Progenitor cell of endocrine pancreas (in vitro differentiated cells): ENCODE measurements at regions not wholly inside any gene's neighbourhood (a gene's known extent, or its start where the extent isn't known, plus 50 kb on each side); places are given as distances from the start of the nearest gene placed in this dataset.

Experiments
- DNase-seq: peaks from one replicate; pipeline ENCODE4 v3.0.0; 2021; ENCODE audit warnings: low spot score; ENCODE audit not compliant: unreplicated experiment
- H3K27ac Mint-ChIP-seq: 2 replicates; pipeline ENCODE4 v1.8.0; 2021; ENCODE audit warnings: mild to moderate bottlenecking, moderate library complexity, mixed read lengths
- H3K27me3 Mint-ChIP-seq: 2 replicates; pipeline ENCODE4 v1.8.0; 2021; ENCODE audit warnings: mixed read lengths
- H3K36me3 Mint-ChIP-seq: 2 replicates; pipeline ENCODE4 v1.8.0; 2022; ENCODE audit warnings: mixed read lengths; ENCODE audit not compliant: insufficient read depth
- H3K4me1 Mint-ChIP-seq: 2 replicates; pipeline ENCODE4 v1.8.0; 2021; ENCODE audit warnings: low read depth, mixed read lengths
- H3K4me3 Mint-ChIP-seq: 2 replicates; pipeline ENCODE4 v1.8.0; 2021; ENCODE audit warnings: low read depth, mild to moderate bottlenecking, moderate library complexity, mixed read lengths
- H3K9me3 Mint-ChIP-seq: 2 replicates; pipeline ENCODE4 v1.8.0; 2021; ENCODE audit warnings: low read depth, mixed read lengths
- CTCF ChIP-seq: fragments of 200-600 bp; sonication (generic); IDR thresholded peaks from one replicate; pipeline ENCODE4 v1.5.0; 2021; ENCODE audit warnings: antibody characterized with exemption, mild to moderate bottlenecking; ENCODE audit not compliant: unreplicated experiment

- Mint-ChIP-seq H3K27me3 (no peaks in the 10 kb centered on the region), H3K9me3 (no peaks in the 10 kb centered on the region), H3K36me3 (no peaks in the 10 kb centered on the region), H3K4me1 (peaks cover 4% of the 10 kb centered on the region), H3K27ac (no peak overlapping the region), H3K4me3 (no peak overlapping the region)
- no peak for TF ChIP-seq CTCF
- DNase-seq, result no peak
Measured at GRCh38 chr13:89740994-89741685, 1606.3 kb upstream of the MIR17HG start.

- H3K27ac Mint-ChIP-seq, result no peak overlapping the region
- no peak for DNase-seq
- no peak overlapping the region for H3K4me3 Mint-ChIP-seq
- peaks cover 2% of the 10 kb centered on the region for H3K4me1 Mint-ChIP-seq
- no peaks in the 10 kb centered on the region for H3K9me3 Mint-ChIP-seq
- no peaks in the 10 kb centered on the region for H3K27me3 Mint-ChIP-seq
- TF ChIP-seq CTCF, result no peak
- H3K36me3 Mint-ChIP-seq, result no peaks in the 10 kb centered on the region
Measured at GRCh38 chr13:89746554-89746953, 1600.9 kb upstream of the MIR17HG start.

- H3K27me3 Mint-ChIP-seq, result no peaks in the 10 kb centered on the region
- no peak for DNase-seq
- H3K4me1 Mint-ChIP-seq, result peaks cover 7% of the 10 kb centered on the region
- H3K9me3 Mint-ChIP-seq, result no peaks in the 10 kb centered on the region
- no peak overlapping the region for H3K27ac Mint-ChIP-seq
- no peak for TF ChIP-seq CTCF
- no peaks in the 10 kb centered on the region for H3K36me3 Mint-ChIP-seq
- H3K4me3 Mint-ChIP-seq, result no peak overlapping the region
Measured at GRCh38 chr13:89748716-89749115, 1598.8 kb upstream of the MIR17HG start.

- Mint-ChIP-seq H3K9me3 (no peaks in the 10 kb centered on the region), H3K27ac (no peak overlapping the region), H3K36me3 (no peaks in the 10 kb centered on the region), H3K4me3 (no peak overlapping the region), H3K27me3 (no peaks in the 10 kb centered on the region), H3K4me1 (peaks cover 7% of the 10 kb centered on the region)
- no peak for TF ChIP-seq CTCF
- DNase-seq, result no peak
Measured at GRCh38 chr13:89749888-89750287, 1597.6 kb upstream of the MIR17HG start.

- no peak for DNase-seq
- Mint-ChIP-seq H3K27ac (no peak overlapping the region), H3K4me3 (no peak overlapping the region), H3K4me1 (peaks cover 7% of the 10 kb centered on the region), H3K36me3 (no peaks in the 10 kb centered on the region), H3K27me3 (no peaks in the 10 kb centered on the region), H3K9me3 (no peaks in the 10 kb centered on the region)
- no peak for TF ChIP-seq CTCF
Measured at GRCh38 chr13:89750371-89750770, 1597.1 kb upstream of the MIR17HG start.
